ENCODE measurements at regions not wholly inside any gene's neighbourhood (a gene's known extent, or its start where the extent isn't known, plus 50 kb on each side); places are given as distances from the start of the nearest gene placed in this dataset.

GRCh38 chr1:73911849-73912248 lies 286.1 kb downstream of the LRRIQ3 start:
- WGBS (ENCODE audit: missing lambda C conversion rate): 8% methylated on average over 1 of the region's 1 CpG
- no peak overlapping the region for H3K4me2 ChIP-seq
- TF ChIP-seq EHMT2 (IDR thresholded peaks at IDR 0.05; ENCODE audit: low read depth) (no peak), PHF8 (IDR thresholded peaks at IDR 0.05; ENCODE audit: borderline replicate concordance, low read depth) (no peak), HES2 (IDR thresholded peaks at IDR 0.05) (no peak), ELK1 (IDR thresholded peaks at IDR 0.05; ENCODE audit: low read depth, low read length) (no peak), FOSL2 (IDR thresholded peaks at IDR 0.05) (no peak), FOSL2 (CRISPR knock-in tag; IDR thresholded peaks at IDR 0.05) (no peak), JUN (IDR thresholded peaks at IDR 0.05) (no peak), EHF (CRISPR knock-in tag; IDR thresholded peaks at IDR 0.05) (no peak), MYC (IDR thresholded peaks at IDR 0.05; ENCODE audit: borderline replicate concordance, low read length) (no peak), RFX5 (IDR thresholded peaks at IDR 0.05) (no peak), CBX2 (IDR thresholded peaks at IDR 0.05; ENCODE audit: borderline replicate concordance, low read depth) (no peak), TP53 (CRISPR knock-in tag; IDR thresholded peaks at IDR 0.05) (no peak), BHLHE40 (IDR thresholded peaks at IDR 0.05; ENCODE audit: low read depth, low read length) (no peak), NPAS2 (CRISPR knock-in tag; IDR thresholded peaks at IDR 0.05; ENCODE audit: borderline replicate concordance) (no peak)
- H3K4me3 ChIP-seq: no peak overlapping the region
- no peak for ATAC-seq
- no peak for DNase-seq (ENCODE audit: low read depth in 1 of 2, low spot score in 1 of 2)
- no peaks in the 10 kb centered on the region for H3K9me3 ChIP-seq
- POLR2A ChIA-PET: no interaction called here
- H3K27ac ChIP-seq: no peak overlapping the region
- FAIRE-seq: no peak
- CTCF ChIA-PET: no interaction called here
- no peaks in the 10 kb centered on the region for H3K4me1 ChIP-seq

GRCh38 chr1:73910466-73910865 lies 287.5 kb downstream of the LRRIQ3 start:
- DNase-seq (ENCODE audit: low read depth in 1 of 2, low spot score in 1 of 2) (no peak), ATAC-seq (no peak), FAIRE-seq (no peak)
- POLR2A ChIA-PET: no interaction called here
- no peak overlapping the region for H3K4me3 ChIP-seq
- WGBS (ENCODE audit: missing lambda C conversion rate): 3% methylated on average over 1 of the region's 1 CpG
- H3K9me3 ChIP-seq: no peaks in the 10 kb centered on the region
- no peak overlapping the region for H3K27ac ChIP-seq
- TF ChIP-seq HOXB5 (CRISPR knock-in tag; IDR thresholded peaks at IDR 0.05): no peak
- TF ChIP-seq KDM1A (IDR thresholded peaks at IDR 0.05; ENCODE audit: low read depth): no peak
- H3K4me2 ChIP-seq: no peak overlapping the region
- CTCF ChIA-PET: no interaction called here
- H3K4me1 ChIP-seq: no peaks in the 10 kb centered on the region

- DNase-seq (ENCODE audit: low read depth in 1 of 2, low spot score in 1 of 2) (no peak), FAIRE-seq (no peak), ATAC-seq (no peak)
- TF ChIP-seq MAFK (IDR thresholded peaks at IDR 0.05; ENCODE audit: partially characterized antibody) (no peak), HES2 (IDR thresholded peaks at IDR 0.05) (no peak), USF2 (IDR thresholded peaks at IDR 0.05) (no peak), BCL3 (IDR thresholded peaks at IDR 0.05) (no peak), CHD4 (IDR thresholded peaks at IDR 0.05; ENCODE audit: borderline replicate concordance) (no peak), MYC (IDR thresholded peaks at IDR 0.05; ENCODE audit: borderline replicate concordance, low read length) (no peak), CEBPB (IDR thresholded peaks at IDR 0.05) (no peak)
- ChIA-PET POLR2A (no interaction called here), CTCF (no interaction called here)
- Histone ChIP-seq H3K4me3 (no peak overlapping the region), H3K27ac (no peak overlapping the region), H3K9me3 (no peaks in the 10 kb centered on the region), H3K4me1 (no peaks in the 10 kb centered on the region), H3K4me2 (no peak overlapping the region)
- WGBS (ENCODE audit: missing lambda C conversion rate): 3% methylated on average over 2 of the region's 2 CpGs
These were observed 287.9 kb downstream of the LRRIQ3 start for GRCh38 chr1:73910062-73910461.
